B cell (primary cell): ENCODE measurements at regions not wholly inside any gene's neighbourhood (a gene's known extent, or its start where the extent isn't known, plus 50 kb on each side); places are given as distances from the start of the nearest gene placed in this dataset.

Source experiments
- CTCF ChIP-seq: fragments of 200-600 bp; IDR thresholded peaks from one replicate; pipeline ENCODE4 v1.8.0; 2022; ENCODE audit warnings: antibody characterized with exemption, mild to moderate bottlenecking
- EZH2 ChIP-seq: IDR thresholded peaks from 2 replicates; pipeline ENCODE4 v1.6.1; 2012; ENCODE audit warnings: borderline replicate concordance, low read depth, mild to moderate bottlenecking, moderate library complexity, low read length; ENCODE audit not compliant: insufficient read depth, poor library complexity, severe bottlenecking

- TF ChIP-seq EZH2 (no peak), CTCF (no peak)
These were observed 544.5 kb downstream of the NPIPA7 start for GRCh38 chr16:16923479-16923878.
